ENCODE measurements at regions not wholly inside any gene's neighbourhood (a gene's known extent, or its start where the extent isn't known, plus 50 kb on each side); places are given as distances from the start of the nearest gene placed in this dataset.
A peak's percentile ranks its signal among the peaks of the same experiment; 100 is the strongest.

DNA sequence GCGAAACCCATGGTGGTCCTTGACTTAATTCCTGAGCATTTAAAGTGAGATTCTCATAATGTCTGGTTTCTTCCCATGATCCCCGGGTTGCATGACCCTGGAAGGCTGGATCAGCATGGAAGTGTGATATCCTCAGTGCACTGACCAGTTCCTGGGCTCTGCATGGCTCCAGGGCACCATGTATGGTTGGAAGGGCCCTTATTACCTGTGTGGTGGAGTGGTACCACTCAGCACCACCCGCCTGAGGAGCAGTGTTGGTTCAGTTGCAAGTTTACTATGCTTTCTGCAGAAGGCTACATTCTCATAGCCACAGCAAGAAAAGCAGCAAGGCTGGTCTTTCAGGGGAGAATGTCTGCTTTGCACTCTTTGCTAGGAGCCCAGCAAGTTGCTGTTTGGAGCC lies 325.7 kb upstream of the MKI67 start:
- H3K36me3 ChIP-seq (ENCODE audit: control insufficient read depth, insufficient read depth, low read length), result no peaks in the 10 kb centered on the region
- DNase-seq (ENCODE audit: low read depth), result no peak
- H3K4me3 ChIP-seq (ENCODE audit: low read depth, low read length), result no peak overlapping the region
- no peak for TF ChIP-seq CTCF (IDR thresholded peaks at IDR 0.05; ENCODE audit: insufficient read depth, low read length, poor library complexity, severe bottlenecking)
- H3K27me3 ChIP-seq (ENCODE audit: control insufficient read depth, insufficient read depth, low read length), result no peaks in the 10 kb centered on the region

DNA sequence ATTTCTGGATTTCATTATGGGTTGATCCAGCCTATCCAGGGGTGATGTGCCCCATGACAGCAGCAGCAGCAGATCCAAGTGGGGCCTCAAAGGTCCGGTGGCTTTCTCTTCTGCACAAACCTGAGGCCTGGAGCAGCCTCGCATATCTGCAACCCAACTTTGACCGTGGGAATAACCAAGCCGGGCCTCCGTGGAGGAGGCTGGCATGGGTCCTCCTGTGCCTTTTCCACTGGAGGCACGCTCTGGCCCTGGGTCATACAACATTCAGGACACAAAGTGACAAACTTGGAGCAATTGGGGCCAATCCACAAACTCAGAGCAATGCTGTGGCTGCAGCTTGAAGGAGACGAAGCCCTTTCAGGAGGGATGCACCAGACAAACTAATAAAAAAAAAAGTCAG lies 330.0 kb upstream of the MKI67 start:
- Histone ChIP-seq H3K4me3 (ENCODE audit: low read depth, low read length) (no peak overlapping the region), H3K27me3 (ENCODE audit: control insufficient read depth, insufficient read depth, low read length) (no peaks in the 10 kb centered on the region), H3K36me3 (ENCODE audit: control insufficient read depth, insufficient read depth, low read length) (no peaks in the 10 kb centered on the region)
- DNase-seq (ENCODE audit: low read depth), result no peak
- TF ChIP-seq CTCF (IDR thresholded peaks at IDR 0.05; ENCODE audit: insufficient read depth, low read length, poor library complexity, severe bottlenecking), result no peak

GRCh38 chr10:128457136-128457535 lies 330.9 kb upstream of the MKI67 start:
- Histone ChIP-seq H3K36me3 (ENCODE audit: control insufficient read depth, insufficient read depth, low read length) (no peaks in the 10 kb centered on the region), H3K27me3 (ENCODE audit: control insufficient read depth, insufficient read depth, low read length) (no peaks in the 10 kb centered on the region), H3K4me3 (ENCODE audit: low read depth, low read length) (no peak overlapping the region)
- TF ChIP-seq CTCF (IDR thresholded peaks at IDR 0.05; ENCODE audit: insufficient read depth, low read length, poor library complexity, severe bottlenecking), result no peak
- DNase-seq (ENCODE audit: low read depth), result no peak

DNA sequence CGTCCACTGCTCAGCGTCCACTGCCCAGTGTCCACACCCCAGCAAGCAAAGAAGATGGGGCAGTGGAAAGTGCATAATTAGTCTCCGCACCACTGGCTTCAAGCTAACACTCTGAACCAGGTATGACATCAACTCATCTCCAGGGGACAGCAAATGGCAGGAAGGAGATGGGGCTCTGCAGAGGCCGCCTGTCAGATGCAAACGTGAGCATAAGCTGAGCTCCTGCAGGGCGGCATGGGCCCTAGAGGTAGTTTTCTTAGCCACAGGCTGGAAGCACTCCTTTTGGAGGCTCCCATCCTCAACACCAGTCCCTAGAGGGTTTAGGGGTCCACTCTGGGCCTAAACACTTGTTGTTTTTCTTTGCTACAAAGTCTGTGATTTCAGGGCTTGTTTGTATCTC lies 335.8 kb upstream of the MKI67 start:
- no peaks in the 10 kb centered on the region for H3K36me3 ChIP-seq (ENCODE audit: control insufficient read depth, insufficient read depth, low read length)
- H3K4me3 ChIP-seq (ENCODE audit: low read depth, low read length), result no peak overlapping the region
- no peak for TF ChIP-seq CTCF (IDR thresholded peaks at IDR 0.05; ENCODE audit: insufficient read depth, low read length, poor library complexity, severe bottlenecking)
- no peaks in the 10 kb centered on the region for H3K27me3 ChIP-seq (ENCODE audit: control insufficient read depth, insufficient read depth, low read length)
- DNase-seq (ENCODE audit: low read depth), result no peak

GRCh38 chr10:128462844-128463243 lies 336.6 kb upstream of the MKI67 start:
- DNase-seq (ENCODE audit: low read depth), result no peak
- H3K27me3 ChIP-seq (ENCODE audit: control insufficient read depth, insufficient read depth, low read length), result no peaks in the 10 kb centered on the region
- H3K36me3 ChIP-seq (ENCODE audit: control insufficient read depth, insufficient read depth, low read length), result no peaks in the 10 kb centered on the region
- TF ChIP-seq CTCF (IDR thresholded peaks at IDR 0.05; ENCODE audit: insufficient read depth, low read length, poor library complexity, severe bottlenecking), result no peak
- H3K4me3 ChIP-seq (ENCODE audit: low read depth, low read length), result no peak overlapping the region

DNA sequence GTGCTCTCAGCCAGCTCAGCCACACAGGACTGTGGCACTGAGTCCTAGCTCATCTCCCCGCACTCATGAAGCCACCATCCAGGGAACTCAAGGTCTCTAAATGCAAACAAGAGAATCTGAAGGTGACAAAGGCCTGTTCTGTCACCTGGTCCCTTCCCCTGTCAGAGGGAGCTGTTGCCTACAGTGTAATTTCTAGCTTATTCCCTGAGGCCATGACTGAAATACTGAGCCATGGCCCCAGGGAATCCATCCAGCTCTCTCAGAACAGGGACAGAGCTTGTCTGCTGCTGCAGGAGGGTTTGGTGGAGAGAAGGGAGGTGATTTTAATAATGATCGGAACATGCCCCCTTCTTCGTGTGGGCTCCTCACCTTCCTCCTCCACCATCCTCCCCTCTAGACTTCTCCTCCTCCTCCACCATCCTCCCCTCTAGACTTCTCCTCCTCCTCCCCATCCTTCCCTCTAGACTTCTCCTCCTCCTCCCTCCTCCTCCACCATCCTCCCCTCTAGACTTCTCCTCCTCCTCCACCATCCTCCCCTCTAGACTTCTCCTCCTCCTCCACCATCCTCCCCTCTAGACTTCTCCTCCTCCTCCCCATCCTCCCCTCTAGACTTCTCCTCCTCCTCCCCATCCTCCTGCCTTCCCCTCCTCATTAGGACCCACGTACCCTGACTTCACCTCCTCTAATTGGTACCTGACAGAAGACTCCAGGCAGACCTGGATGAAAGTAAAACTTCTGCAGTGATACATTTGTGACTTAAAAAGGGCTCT lies 338.0 kb upstream of the MKI67 start:
- peak; percentile 31 for DNase-seq (ENCODE audit: low read depth)
- Histone ChIP-seq H3K4me3 (ENCODE audit: low read depth, low read length) (no peak overlapping the region), H3K27me3 (ENCODE audit: control insufficient read depth, insufficient read depth, low read length) (no peaks in the 10 kb centered on the region), H3K36me3 (ENCODE audit: control insufficient read depth, insufficient read depth, low read length) (no peaks in the 10 kb centered on the region)
- TF ChIP-seq CTCF (IDR thresholded peaks at IDR 0.05; ENCODE audit: insufficient read depth, low read length, poor library complexity, severe bottlenecking), result no peak

Data from kidney epithelial cell (primary cell).